GM10266 (cell line): ENCODE measurements at regions not wholly inside any gene's neighbourhood (a gene's known extent, or its start where the extent isn't known, plus 50 kb on each side); places are given as distances from the start of the nearest gene placed in this dataset.

Experiments used
- DNase-seq: peaks from one replicate; pipeline ENCODE4 v3.0.0; 2012; ENCODE audit errors: extremely low spot score
- TF ChIP-seq, protein P1 (sequence below): IDR thresholded peaks from 2 replicates; pipeline ENCODE4 v1.5.1; 2012; ENCODE audit warnings: mild to moderate bottlenecking, low read depth; ENCODE audit not compliant: control insufficient read depth, insufficient read depth; ENCODE audit errors: missing control alignments

DNA sequence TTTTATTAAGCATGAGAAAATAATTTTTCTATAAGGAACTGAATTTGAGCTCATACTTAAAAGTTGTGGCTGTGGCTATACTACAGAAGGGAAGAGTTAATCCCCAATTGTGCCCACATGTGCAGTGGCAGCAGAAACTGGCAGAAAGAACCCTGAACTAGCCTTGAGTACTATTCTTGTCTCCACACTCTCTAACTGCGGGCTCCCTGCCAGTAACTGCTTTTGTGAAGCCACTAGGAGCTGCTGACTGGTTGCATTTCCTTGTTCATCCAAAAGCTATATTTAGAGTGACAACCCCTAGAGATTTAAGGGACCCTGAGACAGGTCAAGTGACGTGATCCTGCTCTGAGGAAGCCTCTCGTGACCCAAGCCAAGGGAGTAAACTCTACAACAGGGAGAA, 238.6 kb downstream of the ELAVL2 start:
- no peak for DNase-seq
- TF ChIP-seq, protein P1, sequence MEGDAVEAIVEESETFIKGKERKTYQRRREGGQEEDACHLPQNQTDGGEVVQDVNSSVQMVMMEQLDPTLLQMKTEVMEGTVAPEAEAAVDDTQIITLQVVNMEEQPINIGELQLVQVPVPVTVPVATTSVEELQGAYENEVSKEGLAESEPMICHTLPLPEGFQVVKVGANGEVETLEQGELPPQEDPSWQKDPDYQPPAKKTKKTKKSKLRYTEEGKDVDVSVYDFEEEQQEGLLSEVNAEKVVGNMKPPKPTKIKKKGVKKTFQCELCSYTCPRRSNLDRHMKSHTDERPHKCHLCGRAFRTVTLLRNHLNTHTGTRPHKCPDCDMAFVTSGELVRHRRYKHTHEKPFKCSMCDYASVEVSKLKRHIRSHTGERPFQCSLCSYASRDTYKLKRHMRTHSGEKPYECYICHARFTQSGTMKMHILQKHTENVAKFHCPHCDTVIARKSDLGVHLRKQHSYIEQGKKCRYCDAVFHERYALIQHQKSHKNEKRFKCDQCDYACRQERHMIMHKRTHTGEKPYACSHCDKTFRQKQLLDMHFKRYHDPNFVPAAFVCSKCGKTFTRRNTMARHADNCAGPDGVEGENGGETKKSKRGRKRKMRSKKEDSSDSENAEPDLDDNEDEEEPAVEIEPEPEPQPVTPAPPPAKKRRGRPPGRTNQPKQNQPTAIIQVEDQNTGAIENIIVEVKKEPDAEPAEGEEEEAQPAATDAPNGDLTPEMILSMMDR, result no peak

DNA sequence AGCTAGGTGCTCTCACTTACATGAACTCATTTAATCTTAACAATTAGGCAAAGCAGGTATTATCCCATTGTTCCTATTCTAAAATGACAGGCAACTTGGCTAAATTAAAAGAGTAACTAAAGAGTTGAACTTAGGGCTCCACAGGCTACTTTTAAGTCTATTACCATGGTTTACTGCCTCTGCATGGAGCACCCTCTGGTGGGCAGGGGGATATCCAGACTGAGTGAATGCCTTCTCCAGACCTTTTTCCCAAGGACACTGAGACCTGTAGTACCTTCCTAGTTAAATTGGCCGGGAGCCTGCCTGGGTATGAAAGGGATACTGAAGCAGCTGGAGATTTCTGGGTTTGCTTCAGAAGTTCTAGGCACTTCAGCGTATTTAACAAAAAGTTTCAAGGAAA, 238.1 kb downstream of the ELAVL2 start:
- no peak for DNase-seq
- TF ChIP-seq, protein P1, result no peak

DNA sequence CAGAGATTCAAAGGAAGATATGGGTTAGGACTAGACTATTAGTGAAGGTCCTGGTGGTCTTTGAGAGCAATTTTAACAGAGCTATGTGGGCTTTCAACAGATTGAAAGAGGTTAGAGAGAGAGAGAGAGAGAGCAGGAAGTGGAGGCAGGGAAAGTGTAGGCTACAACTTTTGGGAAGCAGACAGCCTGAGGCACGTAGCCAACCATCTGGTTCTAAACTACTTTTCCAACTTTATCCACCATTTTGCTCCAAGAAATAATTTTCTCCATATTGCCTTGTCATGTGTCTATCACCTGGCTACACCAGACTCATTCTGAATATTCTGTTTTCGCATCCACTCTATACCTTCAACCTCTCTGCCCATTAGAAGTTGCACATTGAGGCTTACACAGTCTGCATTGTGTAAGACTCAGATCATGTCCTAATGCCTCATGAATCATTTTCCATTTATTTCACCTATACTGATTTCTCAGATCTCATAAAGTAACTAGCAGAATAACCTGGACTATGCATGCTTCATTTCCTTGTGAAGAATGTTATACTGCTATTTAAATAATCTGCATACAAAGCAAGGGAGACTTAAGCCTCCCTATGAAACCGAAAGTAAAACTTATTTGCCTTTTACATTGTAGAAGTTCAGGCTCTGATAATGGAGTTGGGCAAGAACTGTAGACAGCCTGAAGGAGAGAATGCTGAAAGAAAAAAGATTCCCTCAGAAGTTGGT, 235.6 kb downstream of the ELAVL2 start:
- TF ChIP-seq, protein P1, result no peak
- no peak for DNase-seq

DNA sequence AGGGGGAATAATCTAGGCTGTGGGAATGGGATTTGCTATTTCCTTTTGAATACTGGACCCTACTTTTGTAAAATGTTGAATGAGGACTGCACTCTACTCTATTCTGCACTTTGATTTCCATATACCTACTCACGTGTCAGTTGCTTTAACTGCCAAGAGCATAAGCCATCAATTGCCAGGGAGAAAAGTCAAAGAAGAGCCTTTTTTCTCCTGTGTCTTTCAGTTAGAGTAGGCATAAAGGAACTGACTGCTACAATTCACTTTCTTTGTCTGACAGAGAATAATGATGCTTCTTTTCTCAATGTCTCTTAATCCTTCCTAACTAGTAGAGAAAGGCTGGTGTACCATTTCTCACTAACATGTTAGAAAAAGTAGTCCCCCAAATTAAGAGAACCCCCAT, 231.6 kb downstream of the ELAVL2 start:
- DNase-seq, result no peak
- TF ChIP-seq, protein P1, result no peak

DNA sequence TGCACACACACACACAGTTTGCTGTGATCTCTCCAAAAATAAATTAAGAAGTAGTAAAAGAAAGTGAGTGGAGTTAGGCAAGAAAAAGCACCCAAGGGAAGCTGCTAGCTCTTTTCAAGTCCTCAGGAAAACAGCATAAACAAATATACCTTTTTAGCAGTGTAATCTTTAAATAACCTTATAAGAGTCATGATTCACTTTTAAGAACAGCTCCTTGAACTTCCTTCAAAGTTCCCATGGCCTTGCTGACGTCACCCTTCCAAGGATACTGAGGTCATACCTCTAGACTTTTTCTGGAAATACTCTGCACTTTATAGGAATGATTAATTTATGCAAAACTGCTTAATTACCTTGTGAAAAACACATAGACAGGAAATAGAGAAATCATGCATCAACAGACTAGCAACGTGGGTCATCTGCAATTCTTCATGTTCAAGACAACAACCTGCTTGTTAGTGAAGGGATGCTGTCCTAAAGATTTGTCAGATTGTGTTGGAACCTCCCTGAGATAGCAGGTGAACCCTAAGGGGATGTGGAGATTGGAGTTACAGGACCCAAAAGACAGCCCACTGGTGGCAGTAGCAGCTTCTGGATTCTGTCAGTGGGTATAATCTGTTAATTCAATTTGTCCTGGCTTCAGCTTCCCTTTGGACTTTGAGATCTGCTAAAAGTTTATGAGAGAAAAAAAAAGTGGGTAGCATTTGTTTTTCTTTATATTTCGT, 229.0 kb downstream of the ELAVL2 start:
- DNase-seq, result no peak
- TF ChIP-seq, protein P1, result no peak

DNA sequence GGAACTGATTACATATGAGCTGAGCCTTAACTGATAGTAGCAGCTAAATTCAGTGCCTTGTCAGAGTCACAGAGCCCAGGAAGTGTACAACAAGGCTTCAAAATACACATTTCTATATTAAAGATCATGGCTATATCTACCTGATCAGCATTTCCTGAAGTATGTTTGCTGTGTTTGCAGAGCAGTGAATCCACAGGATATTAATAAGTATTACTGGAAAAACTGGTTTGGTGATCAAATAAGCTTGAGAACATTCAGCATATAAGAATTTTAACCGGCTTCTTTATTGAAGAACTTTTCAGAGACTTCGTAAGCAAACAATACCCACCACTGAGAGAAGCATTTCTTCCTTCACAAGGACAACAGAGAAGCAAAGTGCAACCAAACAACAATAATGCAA, 227.0 kb downstream of the ELAVL2 start:
- TF ChIP-seq, protein P1, result no peak
- no peak for DNase-seq

DNA sequence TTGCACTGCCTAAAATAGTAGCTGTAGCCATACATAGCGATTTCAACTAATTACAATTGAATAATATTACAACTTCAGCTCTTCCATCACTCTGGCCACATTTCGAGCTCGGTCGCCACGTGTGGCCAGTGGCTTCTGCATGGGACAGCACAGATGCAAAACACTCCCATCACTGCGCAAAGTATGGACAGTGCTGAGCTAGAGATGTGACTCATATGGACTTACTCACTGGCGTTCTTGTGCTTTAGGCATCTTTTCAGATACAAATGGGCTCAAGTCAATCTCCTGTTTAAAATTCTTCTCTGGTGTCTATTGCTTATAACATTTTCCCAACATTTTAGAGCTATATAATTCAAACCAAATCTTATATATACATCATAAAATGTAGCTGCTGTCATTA, 222.7 kb downstream of the ELAVL2 start:
- TF ChIP-seq, protein P1, result no peak
- DNase-seq, result no peak
